ENCODE measurements at regions not wholly inside any gene's neighbourhood (a gene's known extent, or its start where the extent isn't known, plus 50 kb on each side); places are given as distances from the start of the nearest gene placed in this dataset.

DNA sequence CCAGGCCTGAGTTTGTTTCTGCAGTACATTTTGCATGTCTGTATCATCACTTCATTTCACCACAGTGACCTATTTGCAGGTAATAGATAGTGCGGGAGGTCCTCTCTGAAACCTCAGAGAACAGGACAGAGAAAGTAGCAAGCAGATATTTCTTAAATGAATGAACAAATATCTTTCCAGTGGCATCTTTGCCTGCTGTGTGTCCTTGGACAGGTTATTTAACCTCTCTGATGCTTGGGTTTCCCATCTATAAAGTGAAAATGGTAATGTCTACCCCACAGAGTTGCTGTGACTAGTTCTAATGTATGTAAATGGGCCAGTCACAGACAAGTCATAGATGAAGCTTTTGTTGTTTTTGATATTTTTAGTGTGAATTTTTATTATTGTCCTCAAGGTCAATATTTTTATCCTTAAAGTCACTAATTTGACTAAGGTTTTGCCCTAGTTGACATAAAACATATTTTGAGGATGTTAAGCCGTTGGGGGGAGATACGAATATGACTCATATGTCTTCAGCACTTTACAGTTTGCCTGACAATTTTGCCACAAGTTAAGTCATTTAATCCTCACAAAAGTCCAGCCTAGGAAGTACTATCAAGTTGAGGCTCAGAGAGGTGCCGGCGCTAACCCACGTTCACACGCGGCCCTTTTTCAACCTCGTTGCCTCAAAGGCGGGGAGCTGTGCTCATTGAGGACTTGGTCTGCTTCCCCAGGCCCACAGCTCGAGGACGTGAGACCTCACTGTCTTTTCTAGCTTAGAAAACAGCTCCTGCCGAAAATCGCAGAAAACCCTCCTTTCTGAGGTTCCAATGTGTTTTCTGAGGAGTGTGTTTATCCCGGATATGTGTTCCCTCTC is 126.7 kb upstream of the STX18 start:
- no peak for DNase-seq (ENCODE audit: low spot score in 2 of 2)
- Histone ChIP-seq H3K4me3 (no peak overlapping the region), H3K9me3 (no peaks in the 10 kb centered on the region), H3K27me3 (no peaks in the 10 kb centered on the region), H3K36me3 (no peaks in the 10 kb centered on the region), H3K27ac (no peak overlapping the region), H3K4me1 (no peaks in the 10 kb centered on the region)
- TF ChIP-seq CTCF (IDR thresholded peaks at IDR 0.05) (no peak), POLR2A (IDR thresholded peaks at IDR 0.05) (no peak), POLR2AphosphoS5 (IDR thresholded peaks at IDR 0.05) (no peak)
- intact Hi-C loops (cut with DNase I; ENCODE audit: low total_unique reads): no loop called here

DNA sequence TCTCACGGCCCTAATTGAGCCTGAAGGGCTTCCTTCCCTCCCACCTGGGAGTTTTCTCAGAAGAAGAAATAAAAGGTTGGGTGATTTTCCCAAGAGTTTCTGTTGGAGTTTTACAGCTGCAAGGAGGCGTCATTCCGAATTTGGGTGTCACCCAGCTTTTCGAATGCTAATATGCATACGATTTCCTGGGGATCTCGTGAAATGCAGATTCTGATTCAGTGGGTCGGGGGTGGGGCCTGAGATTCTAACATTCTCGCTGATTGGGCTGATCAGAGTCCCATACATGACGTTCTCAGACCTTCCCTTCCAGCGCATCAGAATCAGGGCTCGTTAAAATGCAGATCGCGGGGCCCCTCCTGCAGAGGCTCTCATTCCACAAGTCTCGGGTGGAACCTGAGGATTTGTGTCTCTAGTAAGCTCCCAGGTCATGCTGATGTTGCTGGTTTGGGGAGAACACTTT is 125.8 kb upstream of the STX18 start:
- DNase-seq (ENCODE audit: low spot score in 2 of 2): no peak
- H3K4me1 ChIP-seq: no peaks in the 10 kb centered on the region
- H3K27ac ChIP-seq: no peak overlapping the region
- no peak for TF ChIP-seq POLR2A (IDR thresholded peaks at IDR 0.05)
- no peak for TF ChIP-seq CTCF (IDR thresholded peaks at IDR 0.05)
- TF ChIP-seq POLR2AphosphoS5 (IDR thresholded peaks at IDR 0.05): no peak
- intact Hi-C loops (cut with DNase I; ENCODE audit: low total_unique reads): no loop called here
- H3K27me3 ChIP-seq: no peaks in the 10 kb centered on the region
- no peaks in the 10 kb centered on the region for H3K9me3 ChIP-seq
- H3K36me3 ChIP-seq: no peaks in the 10 kb centered on the region
- no peak overlapping the region for H3K4me3 ChIP-seq

DNA sequence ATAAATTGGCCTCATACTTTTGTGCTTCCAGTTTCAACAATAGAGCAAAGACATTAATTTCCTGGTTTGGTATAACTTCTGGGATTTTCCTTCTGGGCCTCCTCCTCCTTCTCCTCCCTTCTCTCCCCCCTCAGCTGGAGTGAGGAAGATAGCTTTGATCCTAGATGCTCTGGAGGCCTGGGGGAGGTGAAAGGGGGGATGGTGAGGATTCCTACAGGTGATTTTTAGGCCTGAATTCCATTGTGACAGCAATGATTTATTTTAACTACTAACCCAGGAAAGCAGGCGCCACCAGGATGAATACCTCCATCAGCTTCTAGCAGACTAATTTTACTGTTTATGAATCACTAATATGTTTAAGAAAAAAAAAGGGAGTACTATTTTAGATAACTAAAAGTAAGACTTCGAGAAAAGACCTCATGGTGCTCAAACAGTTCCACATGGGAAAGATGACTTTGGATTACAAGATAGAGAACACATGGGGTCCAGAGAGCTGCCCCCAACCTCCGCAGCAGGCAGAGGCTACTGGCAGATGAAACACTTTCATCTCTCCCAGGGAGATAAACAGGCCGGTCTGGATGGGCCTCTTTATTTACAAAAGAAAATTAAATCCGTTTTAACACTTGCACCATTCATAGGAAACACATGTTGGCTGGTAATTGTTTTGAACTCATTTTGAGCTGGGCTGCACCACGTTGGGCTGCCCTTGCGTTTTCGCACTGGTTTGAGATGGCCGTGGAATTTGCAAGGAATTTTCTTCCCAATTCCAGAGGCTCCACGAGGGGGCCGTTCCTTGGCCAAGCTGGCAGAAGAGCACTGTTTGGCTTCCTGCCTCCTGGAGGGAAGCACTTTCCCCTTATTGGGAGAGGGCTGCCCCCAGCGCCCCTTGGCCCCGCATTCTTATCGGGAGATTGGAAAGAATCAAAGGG is 125.1 kb upstream of the STX18 start:
- Histone ChIP-seq H3K27ac (no peak overlapping the region), H3K9me3 (no peaks in the 10 kb centered on the region), H3K36me3 (no peaks in the 10 kb centered on the region), H3K27me3 (no peaks in the 10 kb centered on the region), H3K4me1 (no peaks in the 10 kb centered on the region), H3K4me3 (peak overlapping the region in 1 of 3 donors; percentile 19)
- no peak for TF ChIP-seq POLR2AphosphoS5 (IDR thresholded peaks at IDR 0.05)
- no peak for TF ChIP-seq POLR2A (IDR thresholded peaks at IDR 0.05)
- no peak for TF ChIP-seq CTCF (IDR thresholded peaks at IDR 0.05)
- DNase-seq (ENCODE audit: low spot score in 2 of 2): no peak
- intact Hi-C loops (cut with DNase I; ENCODE audit: low total_unique reads): no loop called here

DNA sequence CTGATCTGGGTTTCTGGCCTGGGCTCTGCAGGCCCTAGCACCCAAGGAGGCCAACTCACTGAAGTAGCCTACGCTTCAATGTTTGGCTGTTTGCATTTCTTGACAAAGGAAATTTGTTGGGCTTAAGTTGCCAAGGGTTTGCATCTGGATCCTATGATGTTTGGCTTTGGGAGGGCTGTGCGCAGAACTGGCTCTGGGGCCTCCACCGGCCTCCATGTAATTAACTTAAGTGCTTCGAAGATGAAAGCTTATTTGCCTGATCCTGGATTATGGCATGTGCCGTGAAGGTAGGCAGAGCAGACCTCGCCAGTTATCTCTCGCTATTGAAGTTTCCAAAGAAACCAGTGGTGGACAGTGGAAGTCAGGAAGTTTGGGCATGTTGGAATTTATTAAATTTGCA is 124.3 kb upstream of the STX18 start:
- Histone ChIP-seq H3K4me3 (no peak overlapping the region), H3K27me3 (no peaks in the 10 kb centered on the region), H3K27ac (no peak overlapping the region), H3K36me3 (no peaks in the 10 kb centered on the region), H3K9me3 (no peaks in the 10 kb centered on the region), H3K4me1 (no peaks in the 10 kb centered on the region)
- no peak for TF ChIP-seq CTCF (IDR thresholded peaks at IDR 0.05)
- TF ChIP-seq POLR2AphosphoS5 (IDR thresholded peaks at IDR 0.05): no peak
- TF ChIP-seq POLR2A (IDR thresholded peaks at IDR 0.05): no peak
- intact Hi-C loops (cut with DNase I; ENCODE audit: low total_unique reads): no loop called here
- no peak for DNase-seq (ENCODE audit: low spot score in 2 of 2)

DNA sequence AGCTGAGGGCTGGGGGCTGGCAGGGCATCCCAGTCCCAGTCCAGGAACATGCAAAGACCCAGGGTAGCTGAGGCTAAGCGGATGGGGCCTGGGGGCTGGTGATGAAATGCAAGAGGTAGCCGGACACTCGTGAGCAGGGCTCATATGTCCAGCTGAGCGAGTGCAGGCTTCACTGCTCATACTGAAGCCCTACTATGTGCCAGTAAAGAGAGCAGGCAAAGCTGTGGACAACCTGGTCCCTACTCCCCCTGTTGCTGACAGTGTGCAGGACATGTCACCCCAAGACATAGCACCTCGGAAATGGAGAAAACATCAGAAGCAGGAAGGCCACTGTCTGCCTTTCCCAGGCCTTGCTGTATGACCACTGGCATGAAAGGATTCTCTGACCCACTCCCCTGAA is 122.4 kb upstream of the STX18 start:
- Histone ChIP-seq H3K4me3 (no peak overlapping the region), H3K36me3 (no peaks in the 10 kb centered on the region), H3K9me3 (no peaks in the 10 kb centered on the region), H3K4me1 (no peaks in the 10 kb centered on the region), H3K27me3 (no peaks in the 10 kb centered on the region), H3K27ac (no peak overlapping the region)
- TF ChIP-seq POLR2A (IDR thresholded peaks at IDR 0.05) (no peak), CTCF (IDR thresholded peaks at IDR 0.05) (no peak), POLR2AphosphoS5 (IDR thresholded peaks at IDR 0.05) (no peak)
- DNase-seq (ENCODE audit: low spot score in 2 of 2): no peak
- intact Hi-C loops (cut with DNase I; ENCODE audit: low total_unique reads): no loop called here
